Fibroblast of gingiva (primary cell): ENCODE measurements at regions not wholly inside any gene's neighbourhood (a gene's known extent, or its start where the extent isn't known, plus 50 kb on each side); places are given as distances from the start of the nearest gene placed in this dataset.
"Not testable (repeated sequence)": the region's sequence is repeated elsewhere in the genome, so short reads cannot be mapped to it uniquely, and the experiment has no call there.

ENCODE experiments used
- DNase-seq: peaks from one replicate; pipeline ENCODE4 v3.0.0-alpha.2; 2011; ENCODE audit warnings: low read depth

GRCh38 chr18:30444544-30444943, 598.0 kb downstream of the DSC3 start:
- DNase-seq: no peak

GRCh38 chr18:30440351-30440750, 602.2 kb downstream of the DSC3 start:
- DNase-seq: no peak

GRCh38 chr18:30439174-30439573, 603.4 kb downstream of the DSC3 start:
- DNase-seq: no peak

GRCh38 chr18:30432349-30432748, 610.2 kb downstream of the DSC3 start:
- no peak for DNase-seq

GRCh38 chr18:30419399-30419798, 623.1 kb downstream of the DSC3 start:
- not testable (repeated sequence) for DNase-seq

- no peak for DNase-seq
Measured at GRCh38 chr18:30415903-30416302, 626.6 kb downstream of the DSC3 start.

GRCh38 chr18:30409120-30409519, 633.4 kb downstream of the DSC3 start:
- no peak for DNase-seq

- DNase-seq: no peak
Measured at GRCh38 chr18:30406728-30407127, 635.8 kb downstream of the DSC3 start.

- DNase-seq: no peak
Measured at GRCh38 chr18:30405038-30405437, 637.5 kb downstream of the DSC3 start.

- no peak for DNase-seq
Measured at GRCh38 chr18:30404422-30404821, 638.1 kb downstream of the DSC3 start.

- DNase-seq: no peak
Measured at GRCh38 chr18:30403278-30403677, 639.3 kb downstream of the DSC3 start.

GRCh38 chr18:30387401-30387800, 655.1 kb downstream of the DSC3 start:
- no peak for DNase-seq

GRCh38 chr18:30386624-30387023, 655.9 kb downstream of the DSC3 start:
- no peak for DNase-seq

GRCh38 chr18:30385684-30386083, 656.9 kb downstream of the DSC3 start:
- DNase-seq: no peak

- no peak for DNase-seq
Measured at GRCh38 chr18:30381826-30382225, 660.7 kb downstream of the DSC3 start.

GRCh38 chr18:30378097-30378496, 664.4 kb downstream of the DSC3 start:
- no peak for DNase-seq

GRCh38 chr18:30376515-30376914, 666.0 kb downstream of the DSC3 start:
- no peak for DNase-seq

- DNase-seq: no peak
Measured at GRCh38 chr18:30361864-30362540, 680.5 kb downstream of the DSC3 start.

GRCh38 chr18:30359521-30359920, 683.0 kb downstream of the DSC3 start:
- DNase-seq: no peak

GRCh38 chr18:30358555-30358954, 684.0 kb downstream of the DSC3 start:
- no peak for DNase-seq

GRCh38 chr18:30352551-30353168, 689.9 kb downstream of the DSC3 start:
- no peak for DNase-seq

GRCh38 chr18:30350263-30350662, 692.3 kb downstream of the DSC3 start:
- no peak for DNase-seq

GRCh38 chr18:30343090-30343489, 699.5 kb downstream of the DSC3 start:
- no peak for DNase-seq

GRCh38 chr18:30342675-30343074, 699.9 kb downstream of the DSC3 start:
- no peak for DNase-seq
